Activated CD4-positive, alpha-beta T cell treated with anti-CD3 and anti-CD28 coated beads, Interleukin-2, amount 50 U/mL, for 4 hours (primary cell): ENCODE measurements at regions not wholly inside any gene's neighbourhood (a gene's known extent, or its start where the extent isn't known, plus 50 kb on each side); places are given as distances from the start of the nearest gene placed in this dataset.

Experiments used
- DNase-seq, 2 experiments: peaks; one replicate each; pipeline ENCODE4 v3.0.0-alpha.2; 2020

DNA sequence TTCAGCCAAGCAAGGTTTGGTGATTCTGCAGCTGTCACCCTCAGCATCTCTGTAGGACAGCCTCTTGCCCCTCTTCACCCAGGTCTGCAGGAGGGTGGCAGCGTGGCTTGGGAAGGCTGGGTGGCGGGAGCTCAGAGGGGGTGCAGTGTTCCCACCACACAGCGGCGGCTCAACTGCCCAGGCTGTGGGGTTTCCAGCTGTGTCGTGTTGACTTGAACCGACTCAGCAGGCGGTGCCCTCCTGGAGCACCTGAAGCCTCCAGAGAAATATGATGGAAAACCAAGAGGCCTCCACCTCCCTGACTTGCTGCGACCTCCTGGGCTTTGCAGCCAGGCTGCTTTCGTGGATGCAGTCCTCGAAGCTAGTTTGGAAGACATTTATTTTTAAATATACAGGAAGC is 68.0 kb upstream of the KLF6 start:
- DNase-seq, result no peak

DNA sequence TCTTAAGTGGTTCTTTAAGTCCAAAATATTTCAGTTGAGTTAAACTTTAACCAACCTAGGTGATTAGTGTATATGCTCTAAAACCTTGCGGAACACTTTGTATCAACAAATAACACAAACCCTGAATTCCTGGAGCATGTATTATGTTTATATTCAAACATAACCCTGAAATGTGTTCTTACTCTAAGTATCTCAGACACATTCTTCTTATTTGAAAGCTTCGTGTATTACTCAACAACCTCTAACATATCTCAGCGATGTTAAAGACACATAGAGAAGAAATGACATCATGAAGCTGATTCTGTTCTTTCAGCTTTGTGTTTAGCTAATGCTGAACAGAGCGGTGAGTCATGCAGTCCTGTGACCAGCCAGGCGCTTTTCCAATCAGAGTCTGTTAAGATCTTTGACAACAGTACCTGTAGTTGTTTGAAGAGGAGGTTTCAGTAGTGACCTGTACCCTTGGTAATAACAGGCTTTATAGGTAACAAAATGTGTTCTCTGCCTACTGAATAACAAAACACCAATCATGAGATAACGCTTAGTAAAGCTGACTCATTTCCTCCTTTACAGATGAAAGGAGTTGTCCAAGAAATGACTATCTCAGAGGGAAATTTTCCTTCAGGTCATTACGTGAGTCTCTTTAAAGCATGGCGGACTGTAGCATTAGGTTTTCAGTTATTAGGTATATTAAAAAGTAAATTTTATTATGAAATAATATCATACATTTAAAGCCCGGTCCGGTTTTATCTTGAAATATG is 67.3 kb upstream of the KLF6 start:
- peak; percentile 53 to 64 for DNase-seq

DNA sequence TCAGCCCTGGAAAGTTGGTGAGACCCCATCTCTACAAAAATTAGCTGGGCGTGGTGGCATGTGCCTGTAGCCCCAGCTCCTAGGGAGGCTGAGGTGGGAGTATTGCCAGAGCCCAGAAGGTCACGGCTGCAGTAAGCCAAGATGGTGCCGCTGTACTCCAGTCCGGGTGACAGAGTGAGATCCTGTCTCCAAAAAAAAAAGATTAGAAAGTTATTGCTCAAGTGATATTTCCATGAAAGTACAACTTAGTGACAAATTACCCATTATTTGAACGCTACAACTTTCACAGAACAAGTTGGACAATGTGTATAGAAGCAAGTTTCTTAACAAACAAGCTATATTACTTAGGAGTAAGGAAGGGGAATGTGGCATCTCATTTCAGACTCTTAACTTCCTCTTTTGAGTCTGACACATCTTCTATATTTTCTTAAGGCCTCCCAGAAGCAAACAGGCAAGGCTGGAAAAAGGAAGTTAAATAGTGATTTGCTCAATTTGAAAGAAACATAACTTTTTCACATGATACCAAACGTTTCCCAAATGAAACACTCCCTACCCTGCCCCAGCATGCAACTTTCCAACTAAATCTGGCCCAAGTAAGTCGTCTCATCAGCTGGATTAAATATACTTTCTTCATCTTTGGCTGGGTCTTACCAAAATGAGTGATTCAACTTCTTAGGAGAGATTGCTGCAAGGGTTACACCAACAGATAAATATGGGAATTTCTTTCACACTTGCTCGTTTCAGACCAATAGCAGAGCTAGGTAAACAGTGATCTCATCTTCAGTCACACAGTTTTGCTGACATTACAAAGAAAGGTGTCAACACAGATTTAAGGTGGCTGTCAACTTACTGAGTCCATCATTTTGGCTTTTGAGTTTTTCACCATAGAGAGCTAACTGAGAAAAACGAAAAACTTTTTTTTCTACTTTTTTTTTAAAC is 66.3 kb upstream of the KLF6 start:
- no peak for DNase-seq

- DNase-seq, result peak in 1 of 2 experiments; percentile 18
Measured at GRCh38 chr10:3848775-3849635, 64.0 kb upstream of the KLF6 start.

DNA sequence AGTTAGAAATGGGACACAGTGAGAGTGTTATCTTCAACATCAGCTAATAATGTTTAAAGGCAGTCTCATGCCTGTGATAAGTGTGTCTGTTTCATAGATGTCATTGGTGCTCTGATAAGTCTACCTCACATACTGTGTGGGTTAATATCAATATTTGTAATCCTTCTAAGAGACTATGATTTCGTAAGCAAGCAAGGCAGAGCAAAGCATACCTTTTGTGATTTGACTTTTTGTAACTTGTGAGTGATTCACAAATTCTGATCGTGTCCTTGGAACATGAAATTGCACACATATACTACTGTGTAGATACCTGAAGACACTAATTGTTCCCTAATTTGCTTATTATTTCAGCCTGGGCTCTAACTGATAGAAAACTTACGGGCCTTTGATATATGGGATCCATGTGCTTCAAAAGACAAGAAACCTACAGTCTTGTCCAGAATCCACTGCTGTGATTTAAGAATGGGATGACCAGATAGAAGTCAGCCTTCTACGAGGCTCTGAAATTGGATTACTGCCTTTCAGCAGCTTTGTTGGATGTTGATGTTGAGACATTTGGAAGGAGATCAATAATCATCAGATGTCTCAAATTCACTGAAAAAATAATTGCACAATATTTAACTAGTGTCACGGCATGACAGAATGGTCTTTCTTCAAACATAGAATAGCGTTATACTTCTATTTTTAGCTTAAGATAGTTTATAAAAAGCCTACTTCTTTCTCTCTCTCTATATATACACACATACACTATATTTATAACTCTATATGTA is 63.2 kb upstream of the KLF6 start:
- DNase-seq, result no peak

- DNase-seq, result no peak
Measured at GRCh38 chr10:3846736-3847135, 61.7 kb upstream of the KLF6 start.

DNA sequence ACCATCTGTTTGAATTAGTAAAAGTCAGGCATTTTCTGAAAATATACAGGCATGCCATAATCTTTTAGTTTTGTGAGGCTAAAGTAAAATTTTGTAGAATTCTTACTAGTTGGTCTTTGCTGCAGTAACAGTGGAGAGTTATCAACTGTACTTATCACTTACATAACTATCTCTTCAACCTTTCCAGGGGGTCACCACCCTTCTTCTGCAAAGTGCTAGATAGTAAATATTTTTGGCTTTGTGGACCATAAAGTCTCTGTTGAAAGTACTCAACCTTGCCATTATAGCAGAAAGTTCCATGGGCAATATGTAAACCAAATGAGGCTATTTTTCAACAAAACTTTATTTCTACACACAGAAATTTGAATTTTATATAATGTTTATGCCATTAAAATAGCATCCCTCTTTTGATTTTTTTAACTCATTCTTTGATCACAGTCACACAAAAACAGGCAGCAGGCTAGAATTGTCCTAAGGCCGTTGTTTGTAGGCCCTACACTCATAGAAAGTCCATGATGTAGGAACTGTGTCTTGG is 59.5 kb upstream of the KLF6 start:
- DNase-seq, result no peak

DNA sequence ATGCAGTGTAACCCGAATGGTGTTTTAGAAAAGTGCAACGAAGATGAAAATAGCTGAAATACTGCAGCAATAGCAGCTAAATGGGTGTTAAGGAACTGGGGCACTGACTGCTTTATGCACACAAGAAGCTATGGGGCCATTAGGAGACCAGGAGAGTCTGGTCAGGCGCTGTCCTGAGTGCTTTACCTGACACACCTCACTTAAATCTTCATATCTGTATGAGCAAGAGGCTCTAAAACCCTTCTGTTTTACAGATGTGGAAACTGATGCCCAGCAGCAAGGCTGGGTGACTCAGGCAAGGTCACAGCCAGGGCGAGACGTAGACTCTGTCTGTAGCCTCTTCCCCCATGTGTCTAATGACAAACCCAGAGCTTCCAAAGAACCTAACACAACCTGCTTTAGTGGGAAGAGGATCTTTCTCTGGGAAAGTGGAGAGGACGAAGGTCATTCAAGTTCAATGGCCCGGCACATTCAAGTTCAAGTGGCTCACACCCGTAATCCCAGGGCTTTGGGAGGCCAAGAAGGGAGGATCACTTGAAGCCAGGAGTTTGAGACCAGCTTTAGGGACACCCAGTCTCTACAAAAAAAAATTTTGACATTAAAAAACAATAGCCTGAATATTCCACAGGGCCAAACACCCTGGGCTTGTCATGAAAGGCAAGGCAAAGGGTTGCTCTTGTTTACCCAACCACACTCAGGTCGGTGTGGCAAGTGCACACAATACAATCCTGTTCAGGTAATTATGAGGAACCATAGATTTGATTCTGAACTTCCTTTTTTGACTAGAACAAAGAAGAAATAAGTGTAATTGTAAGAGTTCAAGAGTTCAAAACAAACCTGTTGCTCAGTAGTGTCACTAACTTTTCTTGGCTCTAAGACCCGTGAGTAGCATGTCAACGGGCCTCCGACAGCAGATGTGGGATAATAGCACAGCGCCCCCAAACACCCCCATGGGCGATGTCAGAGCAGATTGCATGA is 53.7 kb upstream of the KLF6 start:
- DNase-seq, result no peak

GRCh38 chr10:3837647-3838459 is 52.8 kb upstream of the KLF6 start:
- no peak for DNase-seq

DNA sequence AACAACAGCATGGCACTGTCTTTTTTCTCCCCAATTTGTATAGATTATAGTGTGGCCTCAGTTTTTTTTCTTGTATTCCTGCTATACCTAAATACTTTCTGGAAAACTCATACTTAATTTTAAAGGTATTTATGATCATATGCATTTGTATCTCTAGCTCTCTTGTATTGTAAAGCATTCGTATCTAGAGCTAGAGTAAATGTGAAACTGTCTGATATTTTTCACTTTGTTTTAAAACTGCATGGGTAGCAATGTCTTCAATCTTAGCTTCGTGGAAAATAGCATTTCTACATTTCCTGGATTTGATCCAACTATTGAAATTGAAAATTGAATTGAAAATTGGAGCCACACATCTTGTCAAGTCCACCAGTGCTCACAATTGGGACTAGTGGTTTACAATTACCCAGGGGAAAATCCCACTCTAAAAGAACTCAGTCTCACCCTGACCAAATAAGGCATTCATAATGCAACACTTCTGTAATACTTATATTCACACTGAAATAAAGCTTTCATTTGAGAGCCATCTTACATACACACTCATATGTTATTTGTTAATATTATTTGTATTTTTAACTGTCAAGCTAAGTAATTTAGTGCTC is 51.3 kb upstream of the KLF6 start:
- no peak for DNase-seq

- no peak for DNase-seq
Measured at GRCh38 chr10:3835770-3836169, 50.8 kb upstream of the KLF6 start.

GRCh38 chr10:3834947-3835346 is 49.9 kb upstream of the KLF6 start:
- no peak for DNase-seq
